Mesenchymal stem cell (in vitro differentiated cells and primary cell): ENCODE measurements at regions not wholly inside any gene's neighbourhood (a gene's known extent, or its start where the extent isn't known, plus 50 kb on each side); places are given as distances from the start of the nearest gene placed in this dataset.

Experiments
- DNase-seq: peaks from one replicate; pipeline ENCODE4 v3.0.0-alpha.2; 2013
- H2AFZ ChIP-seq: one replicate; pipeline ENCODE4 v1.6.1; 2013; ENCODE audit warnings: low read depth, mild to moderate bottlenecking, control low read depth, inconsistent platforms, low read length, moderate library complexity
- H2AK5ac ChIP-seq: 2 replicates; pipeline ENCODE4 v1.6.1; 2013; ENCODE audit warnings: low read length, moderate library complexity, mild to moderate bottlenecking, inconsistent platforms; ENCODE audit not compliant: severe bottlenecking
- H2BK120ac ChIP-seq: one replicate; pipeline ENCODE4 v1.6.1; 2013; ENCODE audit warnings: low read depth, mild to moderate bottlenecking, inconsistent platforms, low read length, moderate library complexity
- H2BK12ac ChIP-seq, 2 experiments: one replicate each; pipeline ENCODE4 v1.6.1; 2013; ENCODE audit warnings: inconsistent platforms in 2 of 2, low read length in 2 of 2, mild to moderate bottlenecking in 2 of 2, moderate library complexity in 2 of 2, control low read depth in 1 of 2
- H2BK15ac ChIP-seq: one replicate; pipeline ENCODE4 v1.6.1; 2013; ENCODE audit warnings: mild to moderate bottlenecking, low read depth, inconsistent platforms; ENCODE audit not compliant: poor library complexity, severe bottlenecking
- H2BK5ac ChIP-seq: 2 replicates; pipeline ENCODE4 v1.6.1; 2013; ENCODE audit warnings: low read depth, mild to moderate bottlenecking, low read length, control low read depth, inconsistent platforms; ENCODE audit not compliant: poor library complexity, severe bottlenecking
- H3K14ac ChIP-seq, 2 experiments: one replicate each; pipeline ENCODE4 v1.6.1; 2013; ENCODE audit warnings: inconsistent platforms in 2 of 2, low read length in 2 of 2, control low read depth in 1 of 2, mild to moderate bottlenecking in 1 of 2, moderate library complexity in 1 of 2
- H3K18ac ChIP-seq, 2 experiments: one replicate each; pipeline ENCODE4 v1.6.1; 2013; ENCODE audit warnings: inconsistent platforms in 2 of 2, low read length in 2 of 2, control low read depth in 1 of 2, low read depth in 1 of 2, mild to moderate bottlenecking in 1 of 2
- H3K23ac ChIP-seq, 2 experiments: one replicate each; pipeline ENCODE4 v1.6.1; 2013; ENCODE audit warnings: inconsistent platforms in 2 of 2, low read length in 2 of 2, mild to moderate bottlenecking in 2 of 2, moderate library complexity in 2 of 2, control low read depth in 1 of 2
- H3K27ac ChIP-seq: 2 replicates; pipeline ENCODE4 v1.5.1; 2013; ENCODE audit warnings: mild to moderate bottlenecking, moderate library complexity, low read length, control low read depth, inconsistent platforms; ENCODE audit not compliant: poor library complexity, severe bottlenecking
- H3K27me3 ChIP-seq, 2 experiments: 2 replicates each; pipeline versions ENCODE4 v1.6.1 to v1.7.0; 2013; ENCODE audit warnings: low read length in 2 of 2, mild to moderate bottlenecking in 2 of 2, moderate library complexity in 2 of 2, control low read depth in 1 of 2, inconsistent platforms in 1 of 2; ENCODE audit not compliant: control insufficient read depth in 1 of 2, insufficient read depth in 1 of 2
- H3K36me3 ChIP-seq, 2 experiments: 2 replicates each; pipeline versions ENCODE4 v1.6.1 to v1.7.0; 2013; ENCODE audit warnings: low read length in 2 of 2, control low read depth in 1 of 2, inconsistent platforms in 1 of 2, low read depth in 1 of 2, mild to moderate bottlenecking in 1 of 2; ENCODE audit not compliant: insufficient read depth in 2 of 2, control insufficient read depth in 1 of 2
- H3K4ac ChIP-seq, 2 experiments: one replicate each; pipeline ENCODE4 v1.6.1; 2013; ENCODE audit warnings: inconsistent platforms in 2 of 2, low read length in 2 of 2, mild to moderate bottlenecking in 2 of 2, moderate library complexity in 2 of 2, control low read depth in 1 of 2, low read depth in 1 of 2
- H3K4me1 ChIP-seq: 2 replicates; pipeline ENCODE4 v1.6.1; 2013; ENCODE audit warnings: low read depth, low read length, control low read depth; ENCODE audit not compliant: control insufficient read depth, insufficient read depth
- H3K4me2 ChIP-seq: 2 replicates; pipeline ENCODE4 v1.6.1; 2013; ENCODE audit warnings: low read length, mild to moderate bottlenecking, inconsistent platforms; ENCODE audit not compliant: poor library complexity, severe bottlenecking
- H3K4me3 ChIP-seq, 2 experiments: 2 replicates each; pipeline versions ENCODE4 v1.5.1 to v1.7.0; 2013; ENCODE audit warnings: low read length in 2 of 2, mild to moderate bottlenecking in 2 of 2, control low read depth in 1 of 2, low read depth in 1 of 2; ENCODE audit not compliant: insufficient read depth in 1 of 2
- H3K79me1 ChIP-seq: replicated peaks from 2 replicates; pipeline ENCODE4 v1.6.1; 2013; ENCODE audit warnings: mild to moderate bottlenecking, control low read depth, low read length, inconsistent platforms; ENCODE audit not compliant: poor library complexity, severe bottlenecking
- H3K9ac ChIP-seq: 2 replicates; pipeline ENCODE4 v1.7.0; 2013; ENCODE audit warnings: mild to moderate bottlenecking, low read length, moderate library complexity
- H3K9me3 ChIP-seq: 2 replicates; pipeline ENCODE4 v1.7.0; 2013; ENCODE audit warnings: mild to moderate bottlenecking, low read length; ENCODE audit not compliant: control insufficient read depth
- H4K8ac ChIP-seq: one replicate; pipeline ENCODE4 v1.6.1; 2013; ENCODE audit warnings: inconsistent platforms, mild to moderate bottlenecking, low read length, moderate library complexity
- H4K91ac ChIP-seq: one replicate; pipeline ENCODE4 v1.6.1; 2013; ENCODE audit warnings: mild to moderate bottlenecking, low read length, inconsistent platforms
- WGBS: methylation state at CpG from one replicate; pipeline ENCODE4 v1.1.7; 2013; ENCODE audit warnings: mixed read lengths; 5-methylcytosine and 5-hydroxymethylcytosine counted together

DNA sequence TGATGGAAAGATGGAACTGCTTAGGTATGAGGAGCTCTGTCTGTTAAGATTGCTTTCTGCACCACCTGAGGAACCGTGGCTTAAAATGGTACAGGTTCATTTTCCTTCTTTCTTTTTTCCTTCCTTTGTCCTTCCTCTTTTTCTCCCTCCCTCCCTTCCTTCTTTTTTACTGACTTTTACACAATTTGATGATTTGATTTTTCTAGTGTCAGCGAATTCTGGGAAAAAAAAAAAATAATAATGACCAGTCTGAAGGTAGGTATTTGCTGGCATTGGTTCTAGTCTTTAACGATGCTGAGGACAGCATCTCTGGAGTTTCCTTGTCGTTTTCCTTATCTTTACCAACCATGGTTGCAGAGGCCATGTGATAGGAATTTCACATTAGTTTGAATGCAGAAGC is 613.5 kb downstream of the EDEM1 start:
- no peak overlapping the region for H3K4ac ChIP-seq
- no peaks in the 10 kb centered on the region for H3K4me1 ChIP-seq
- no peak overlapping the region for H2BK5ac ChIP-seq
- no peak overlapping the region for H3K27ac ChIP-seq
- no peaks in the 10 kb centered on the region for H3K9me3 ChIP-seq
- WGBS: 80% methylated on average over 3 of the region's 4 CpGs
- no peaks in the 10 kb centered on the region for H3K27me3 ChIP-seq
- H3K4me3 ChIP-seq: no peak overlapping the region
- H3K4me2 ChIP-seq: no peak overlapping the region
- H3K23ac ChIP-seq: no peak overlapping the region
- no peak for DNase-seq
- H3K9ac ChIP-seq: no peak overlapping the region
- no peak overlapping the region for H3K18ac ChIP-seq
- H2BK120ac ChIP-seq: no peak overlapping the region
- no peak overlapping the region for H2AFZ ChIP-seq
- H4K91ac ChIP-seq: no peak overlapping the region
- H3K14ac ChIP-seq: no peak overlapping the region
- H4K8ac ChIP-seq: no peak overlapping the region
- no peak overlapping the region for H2AK5ac ChIP-seq
- no peak overlapping the region for H2BK12ac ChIP-seq
- H3K36me3 ChIP-seq: no peaks in the 10 kb centered on the region
- H2BK15ac ChIP-seq: no peak overlapping the region
- no peaks in the 10 kb centered on the region for H3K79me1 ChIP-seq

DNA sequence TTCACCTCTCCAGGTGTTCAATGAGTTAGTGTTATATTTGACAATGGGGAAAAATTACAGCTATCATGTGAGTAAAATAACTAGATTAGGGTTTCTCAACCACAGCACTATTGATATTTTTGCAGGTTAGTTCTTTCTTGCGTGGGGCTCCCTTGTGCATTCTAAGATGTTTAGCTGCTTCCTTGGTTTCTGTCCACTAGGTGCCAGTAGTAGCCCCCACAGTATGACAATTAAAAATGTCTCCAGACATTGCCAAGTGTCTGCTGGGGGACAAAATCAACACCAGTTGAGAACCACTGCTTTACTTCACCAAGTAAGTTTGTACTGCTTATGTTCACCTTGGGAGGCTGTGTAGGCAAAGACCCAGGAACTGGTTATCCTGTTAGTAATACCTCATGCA is 618.7 kb downstream of the EDEM1 start:
- Histone ChIP-seq H3K4me1 (no peaks in the 10 kb centered on the region), H3K36me3 (no peaks in the 10 kb centered on the region), H2BK120ac (no peak overlapping the region), H4K8ac (no peak overlapping the region), H3K9ac (no peak overlapping the region), H3K4me3 (no peak overlapping the region), H2BK12ac (no peak overlapping the region), H3K79me1 (no peaks in the 10 kb centered on the region), H2AK5ac (no peak overlapping the region), H2BK15ac (no peak overlapping the region), H3K14ac (no peak overlapping the region), H3K4ac (no peak overlapping the region), H3K4me2 (no peak overlapping the region), H2BK5ac (no peak overlapping the region), H3K27ac (no peak overlapping the region), H3K9me3 (no peaks in the 10 kb centered on the region), H3K18ac (no peak overlapping the region), H4K91ac (no peak overlapping the region), H2AFZ (no peak overlapping the region), H3K23ac (no peak overlapping the region), H3K27me3 (no peaks in the 10 kb centered on the region)
- DNase-seq: no peak
- WGBS: 38% methylated on average over 1 of the region's 1 CpG

DNA sequence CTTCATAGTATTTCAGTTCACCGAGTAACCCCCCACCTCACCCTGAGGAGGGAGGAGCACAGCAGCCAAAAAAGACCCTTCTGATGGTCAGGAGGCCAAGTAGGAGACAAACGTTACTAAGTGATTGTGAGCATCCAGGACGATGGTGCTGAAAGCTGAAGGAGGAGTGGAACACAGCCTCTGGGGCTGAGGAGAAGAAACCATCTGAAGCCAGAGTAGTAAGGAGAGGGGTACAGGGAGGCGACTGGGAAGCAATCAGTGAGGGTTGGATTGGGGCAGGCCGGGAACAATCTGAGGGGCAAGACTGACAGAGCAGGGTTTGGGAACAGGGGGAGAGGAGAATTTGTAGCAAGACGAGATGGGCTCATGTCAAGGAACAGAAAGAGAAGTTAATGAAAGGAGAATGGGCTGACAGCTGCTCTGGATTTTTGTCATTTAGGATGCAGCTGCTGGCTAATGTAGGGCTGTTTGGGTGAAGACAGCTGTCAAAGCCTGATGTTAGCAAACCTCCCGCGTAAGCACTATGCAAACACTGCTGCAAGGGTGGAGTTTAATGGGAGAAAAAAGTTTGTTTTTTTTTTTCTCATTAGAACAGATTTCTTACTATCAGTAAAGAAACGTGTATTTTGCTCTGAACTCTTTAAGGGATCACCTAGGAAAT is 622.2 kb downstream of the EDEM1 start:
- H3K27ac ChIP-seq: no peak overlapping the region
- H2AK5ac ChIP-seq: no peak overlapping the region
- no peak for DNase-seq
- no peak overlapping the region for H3K9ac ChIP-seq
- no peak overlapping the region for H3K14ac ChIP-seq
- H3K4me3 ChIP-seq: no peak overlapping the region
- H3K79me1 ChIP-seq: no peaks in the 10 kb centered on the region
- no peak overlapping the region for H3K23ac ChIP-seq
- 69% methylated on average over 8 of the region's 9 CpGs for WGBS
- H3K4ac ChIP-seq: no peak overlapping the region
- H2BK120ac ChIP-seq: no peak overlapping the region
- H3K27me3 ChIP-seq: no peaks in the 10 kb centered on the region
- H3K18ac ChIP-seq: no peak overlapping the region
- H4K8ac ChIP-seq: no peak overlapping the region
- no peak overlapping the region for H2AFZ ChIP-seq
- H2BK5ac ChIP-seq: no peak overlapping the region
- no peak overlapping the region for H2BK15ac ChIP-seq
- no peak overlapping the region for H4K91ac ChIP-seq
- no peaks in the 10 kb centered on the region for H3K36me3 ChIP-seq
- no peaks in the 10 kb centered on the region for H3K4me1 ChIP-seq
- H3K4me2 ChIP-seq: no peak overlapping the region
- no peaks in the 10 kb centered on the region for H3K9me3 ChIP-seq
- H2BK12ac ChIP-seq: no peak overlapping the region

DNA sequence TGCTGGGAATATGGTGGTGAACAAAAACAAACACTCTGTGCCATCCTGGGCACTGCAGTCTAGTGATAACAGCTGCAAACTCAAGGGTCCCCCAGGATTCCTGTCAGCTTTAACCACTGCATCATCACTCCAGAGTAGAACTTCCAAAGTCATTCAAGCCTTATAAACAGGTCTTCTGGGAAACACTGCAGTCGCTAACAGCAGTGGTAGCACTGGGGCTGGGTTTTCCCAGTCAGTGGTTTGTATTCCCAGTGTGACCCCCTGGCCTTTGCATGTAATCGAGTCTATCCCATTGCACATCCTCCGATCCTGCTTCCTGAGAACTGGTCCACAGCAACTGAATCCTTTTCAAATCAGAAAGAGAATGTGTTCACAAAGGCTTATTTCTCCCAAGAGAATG is 623.5 kb downstream of the EDEM1 start:
- H3K14ac ChIP-seq: no peak overlapping the region

More for the DNA sequence above, 623.5 kb downstream of the EDEM1 start:
- no peak overlapping the region for H3K23ac ChIP-seq
- no peaks in the 10 kb centered on the region for H3K79me1 ChIP-seq
- no peaks in the 10 kb centered on the region for H3K36me3 ChIP-seq
- H2BK5ac ChIP-seq: no peak overlapping the region
- no peak overlapping the region for H3K18ac ChIP-seq
- H3K4me1 ChIP-seq: no peaks in the 10 kb centered on the region
- no peak overlapping the region for H2BK12ac ChIP-seq
- H4K91ac ChIP-seq: no peak overlapping the region
- no peak overlapping the region for H4K8ac ChIP-seq
- H2BK15ac ChIP-seq: no peak overlapping the region
- H2AK5ac ChIP-seq: no peak overlapping the region
- no peak for DNase-seq
- no peak overlapping the region for H3K4ac ChIP-seq
- H2AFZ ChIP-seq: no peak overlapping the region
- no peak overlapping the region for H3K4me2 ChIP-seq
- H3K9me3 ChIP-seq: no peaks in the 10 kb centered on the region
- WGBS: 75% methylated on average over 3 of the region's 3 CpGs
- H3K27me3 ChIP-seq: no peaks in the 10 kb centered on the region
- H3K4me3 ChIP-seq: no peak overlapping the region
- H3K9ac ChIP-seq: no peak overlapping the region
- no peak overlapping the region for H2BK120ac ChIP-seq
- H3K27ac ChIP-seq: no peak overlapping the region
